Heart left ventricle (tissue), 16 donors: ENCODE measurements at regions not wholly inside any gene's neighbourhood (a gene's known extent, or its start where the extent isn't known, plus 50 kb on each side); places are given as distances from the start of the nearest gene placed in this dataset.
A peak's percentile ranks its signal among the peaks of the same experiment; 100 is the strongest.

Source experiments
- ATAC-seq, 4 donors: fragments of 200-7000 bp; cut with Tn5 transposase; one replicate each; pipeline ENCODE4 v1.9.1; 2020 to 2022; ENCODE audit warnings: moderate library complexity in 4 of 4, mild to moderate bottlenecking in 3 of 4, moderate number of reproducible peaks in 1 of 4
- DNase-seq, 5 donors: peaks; one replicate each; pipeline ENCODE4 v3.0.0-alpha.2; 2020
- H3K27ac ChIP-seq, 12 donors: fragments of 200-600 bp; sonication (generic) in 4 of 12; one replicate each; pipeline versions ENCODE4 v1.5.0 to v1.8.0; 2016 to 2022; ENCODE audit warnings: mild to moderate bottlenecking in 2 of 12
- H3K27me3 ChIP-seq, 9 donors: fragments of 200-600 bp; sonication (generic) in 2 of 9; one replicate each; pipeline versions ENCODE4 v1.5.1 to v1.8.0; 2016 to 2022; ENCODE audit warnings: mild to moderate bottlenecking in 3 of 9
- H3K36me3 ChIP-seq, 9 donors: fragments of 200-600 bp; sonication (generic) in 2 of 9; one replicate each; pipeline versions ENCODE4 v1.5.0 to v1.8.0; 2018 to 2022; ENCODE audit warnings: mild to moderate bottlenecking in 2 of 9
- H3K4me1 ChIP-seq, 12 donors: fragments of 200-600 bp; sonication (generic) in 4 of 12; one replicate each; pipeline versions ENCODE4 v1.5.0 to v1.8.0; 2016 to 2022; ENCODE audit warnings: mild to moderate bottlenecking in 3 of 12
- H3K4me3 ChIP-seq, 12 donors: fragments of 200-600 bp; sonication (generic) in 4 of 12; one replicate each; pipeline versions ENCODE4 v1.5.0 to v1.8.0; 2017 to 2022; ENCODE audit warnings: mild to moderate bottlenecking in 9 of 12, moderate library complexity in 4 of 12
- H3K9me3 ChIP-seq, 12 donors: fragments of 200-600 bp; sonication (generic) in 4 of 12; one replicate each; pipeline versions ENCODE4 v1.5.0 to v1.8.0; 2016 to 2022; ENCODE audit warnings: mild to moderate bottlenecking in 1 of 12
- CTCF ChIP-seq, 12 donors: fragments of 200-600 bp; sonication (generic) in 4 of 12; IDR thresholded peaks; one replicate each; pipeline versions ENCODE4 v1.5.0 to v1.8.0; 2018 to 2022; ENCODE audit warnings: antibody characterized with exemption in 12 of 12, mild to moderate bottlenecking in 5 of 12
- POLR2A ChIP-seq, 2 donors: fragments of 450-650 bp; IDR thresholded peaks; one replicate each; pipeline ENCODE4 v1.6.1; 2017; ENCODE audit warnings: antibody characterized with exemption in 2 of 2, mild to moderate bottlenecking in 2 of 2, moderate library complexity in 2 of 2
- WGBS, 4 donors: extraction: QIAGEN DNeasy Blood & Tissue Kit in 2 of 4; methylation state at CpG; one replicate each; pipeline versions ENCODE4 v1.1.5 to v1.1.7; 2013 to 2018; 5-methylcytosine and 5-hydroxymethylcytosine counted together
- intact Hi-C, 10 donors: fragments of 100-400 bp; cut with DNase I; formaldehyde crosslinking; loops; one replicate each; pipeline versions ENCODE4 v1.11.1 to v1.14.2; 2022
- donor health status: ischemic (EF 13 %, LVEDD 7.1; RV severe dilation, severe dysfunction).
- donor health status: healthy with polysubstance abuse.
- donor health status: DM: no; HTN: yes; CAD: no.
- donor health status: DM: no; HTN: no; CAD: no.
- donor health status: ischemic (EF 25% LVEDD 6.9; RV normal size, moderate dysfunction).
- donor health status: ischemic (EF 25% LVEDD 5.7; RV mildly dilated, moderate dysfunction).
- donor health status: healthy.
- donor health status: DM: yes; HTN: yes; CAD: no.
- donor health status: ischemic (EF 35%, LVEDD 5.7; RV mildly dilated, moderate dysfunction).
- donor health status: nonischemic (EF 11% LVEDD 7.7; RV severe dilation, severe dysfunction).
- donor health status: DM: yes; HTN: yes; CAD: no.
- donor health status: PGD.
- donor health status: ischemic (EF 29% LVEDD 5.4; RV normal size, mild dysfunction).
- donor health status: nonischemic (EF 23%, LVEDD 6.1; RV moderate dilation, normal function).

- Histone ChIP-seq H3K4me1 (peaks cover 0 to 23% (median 19%) of the 10 kb centered on the region in 12 donors), H3K27me3 (no peaks in the 10 kb centered on the region), H3K27ac (peak overlapping the region in 11 of 12 donors; percentile 8 to 72 (median 40)), H3K9me3 (no peaks in the 10 kb centered on the region), H3K4me3 (peak overlapping the region in 2 of 12 donors; percentile 4 to 28), H3K36me3 (no peaks in the 10 kb centered on the region)
- ATAC-seq (peak; percentile 83 to 92 (median 88)), DNase-seq (peak; percentile 26 to 73 (median 67))
- 20 to 33% (median 29%) methylated on average over 10 of the region's 10 CpGs for WGBS, 4 donors
- intact Hi-C loops = loop anchor here (1.0 to 10.0 kb wide), 8 partner anchors 107 to 1187 kb away; no protein-coding TSS in a partner anchor
- TF ChIP-seq CTCF (IDR thresholded peaks at IDR 0.05) (peak; percentile 23 to 78 (median 62)), POLR2A (IDR thresholded peaks at IDR 0.05) (no peak)
Measured at GRCh38 chr14:100440207-100440631, 117.1 kb downstream of the SLC25A47 start.

GRCh38 chr14:100440758-100441203, 117.6 kb downstream of the SLC25A47 start:
- no peak for TF ChIP-seq CTCF (IDR thresholded peaks at IDR 0.05)
- no peak for TF ChIP-seq POLR2A (IDR thresholded peaks at IDR 0.05)
- no peaks in the 10 kb centered on the region for H3K9me3 ChIP-seq
- WGBS, 4 donors = 53 to 65% (median 63%) methylated on average over 6 of the region's 6 CpGs
- no peaks in the 10 kb centered on the region for H3K27me3 ChIP-seq
- ATAC-seq = peak in 2 of 4 donors; percentile 18 to 54
- H3K4me1 ChIP-seq = peaks cover 0 to 23% (median 19%) of the 10 kb centered on the region in 12 donors
- no peak for DNase-seq
- no peak overlapping the region for H3K4me3 ChIP-seq
- H3K36me3 ChIP-seq = no peaks in the 10 kb centered on the region
- intact Hi-C loops = loop anchor here (1.0 to 10.0 kb wide), 8 partner anchors 107 to 1187 kb away; no protein-coding TSS in a partner anchor
- peak overlapping the region in 6 of 12 donors; percentile 30 to 72 (median 44) for H3K27ac ChIP-seq

GRCh38 chr14:100441271-100441947, 118.3 kb downstream of the SLC25A47 start:
- WGBS, 4 donors = 78 to 94% (median 90%) methylated on average over 6 of the region's 6 CpGs
- no peak overlapping the region for H3K4me3 ChIP-seq
- no peaks in the 10 kb centered on the region for H3K27me3 ChIP-seq
- peak overlapping the region in 1 of 12 donors; percentile 2 for H3K27ac ChIP-seq
- intact Hi-C loops = loop anchor here in 9 of 10 donors (2.0 to 10.0 kb wide), 7 partner anchors 106 to 1186 kb away; no protein-coding TSS in a partner anchor
- no peaks in the 10 kb centered on the region for H3K36me3 ChIP-seq
- no peak for ATAC-seq
- H3K9me3 ChIP-seq = no peaks in the 10 kb centered on the region
- peaks cover 0 to 23% (median 19%) of the 10 kb centered on the region in 12 donors for H3K4me1 ChIP-seq
- TF ChIP-seq CTCF (IDR thresholded peaks at IDR 0.05) = no peak
- no peak for TF ChIP-seq POLR2A (IDR thresholded peaks at IDR 0.05)
- no peak for DNase-seq

GRCh38 chr14:100442036-100442435, 118.9 kb downstream of the SLC25A47 start:
- Histone ChIP-seq H3K27ac (no peak overlapping the region), H3K36me3 (no peaks in the 10 kb centered on the region), H3K27me3 (no peaks in the 10 kb centered on the region), H3K4me1 (peaks cover 0 to 23% (median 19%) of the 10 kb centered on the region in 12 donors), H3K4me3 (no peak overlapping the region), H3K9me3 (no peaks in the 10 kb centered on the region)
- DNase-seq (no peak), ATAC-seq (no peak)
- TF ChIP-seq CTCF (IDR thresholded peaks at IDR 0.05) = no peak
- TF ChIP-seq POLR2A (IDR thresholded peaks at IDR 0.05) = no peak
- intact Hi-C loops = loop anchor here in 7 of 10 donors (5.0 to 10.0 kb wide), 5 partner anchors 105 to 1185 kb away; no protein-coding TSS in a partner anchor
